ENCODE measurements at regions not wholly inside any gene's neighbourhood (a gene's known extent, or its start where the extent isn't known, plus 50 kb on each side); places are given as distances from the start of the nearest gene placed in this dataset.

GRCh38 chr3:104612218-104612617 lies 754.5 kb upstream of the ALCAM start:
- Histone ChIP-seq H3K4me1 (no peaks in the 10 kb centered on the region), H3K27me3 (no peaks in the 10 kb centered on the region), H3K9me3 (no peaks in the 10 kb centered on the region), H3K4me3 (no peak overlapping the region), H3K36me3 (no peaks in the 10 kb centered on the region), H3K27ac (no peak overlapping the region)
- TF ChIP-seq CTCF (IDR thresholded peaks at IDR 0.05), result no peak
- intact Hi-C loops (cut with DNase I), result no loop called here
- no peak for DNase-seq (ENCODE audit: low spot score in 2 of 2)

- Histone ChIP-seq H3K27ac (no peak overlapping the region), H3K27me3 (no peaks in the 10 kb centered on the region), H3K4me1 (no peaks in the 10 kb centered on the region), H3K9me3 (no peaks in the 10 kb centered on the region), H3K36me3 (no peaks in the 10 kb centered on the region), H3K4me3 (no peak overlapping the region)
- no peak for TF ChIP-seq CTCF (IDR thresholded peaks at IDR 0.05)
- no peak for DNase-seq (ENCODE audit: low spot score in 2 of 2)
- intact Hi-C loops (cut with DNase I), result no loop called here
Observed at GRCh38 chr3:104614564-104614963, 752.1 kb upstream of the ALCAM start.

- TF ChIP-seq CTCF (IDR thresholded peaks at IDR 0.05), result peak in 2 of 3 experiments; percentile 27 to 50
Observed at GRCh38 chr3:104628185-104628789, 738.4 kb upstream of the ALCAM start.

GRCh38 chr3:104629038-104629437 lies 737.7 kb upstream of the ALCAM start:
- no peak for DNase-seq (ENCODE audit: low spot score in 2 of 2)
- no peaks in the 10 kb centered on the region for H3K27me3 ChIP-seq
- no peak for TF ChIP-seq CTCF (IDR thresholded peaks at IDR 0.05)
- intact Hi-C loops (cut with DNase I), result no loop called here
- no peak overlapping the region for H3K4me3 ChIP-seq
- H3K4me1 ChIP-seq, result no peaks in the 10 kb centered on the region
- H3K9me3 ChIP-seq, result no peaks in the 10 kb centered on the region
- H3K27ac ChIP-seq, result no peak overlapping the region
- H3K36me3 ChIP-seq, result no peaks in the 10 kb centered on the region

More at GRCh38 chr3:104628185-104628789, 738.4 kb upstream of the ALCAM start:
- DNase-seq (ENCODE audit: low spot score in 2 of 2), result no peak
- Histone ChIP-seq H3K9me3 (no peaks in the 10 kb centered on the region), H3K27me3 (no peaks in the 10 kb centered on the region), H3K27ac (no peak overlapping the region), H3K36me3 (no peaks in the 10 kb centered on the region), H3K4me3 (no peak overlapping the region), H3K4me1 (no peaks in the 10 kb centered on the region)
- intact Hi-C loops (cut with DNase I), result no loop called here

GRCh38 chr3:104631254-104631653 lies 735.5 kb upstream of the ALCAM start:
- DNase-seq (ENCODE audit: low spot score in 2 of 2), result no peak
- no peak overlapping the region for H3K4me3 ChIP-seq
- intact Hi-C loops (cut with DNase I), result no loop called here
- H3K27ac ChIP-seq, result no peak overlapping the region
- H3K9me3 ChIP-seq, result no peaks in the 10 kb centered on the region
- H3K36me3 ChIP-seq, result no peaks in the 10 kb centered on the region
- H3K4me1 ChIP-seq, result no peaks in the 10 kb centered on the region
- H3K27me3 ChIP-seq, result no peaks in the 10 kb centered on the region
- TF ChIP-seq CTCF (IDR thresholded peaks at IDR 0.05), result no peak

GRCh38 chr3:104632521-104632920 lies 734.2 kb upstream of the ALCAM start:
- H3K36me3 ChIP-seq, result no peaks in the 10 kb centered on the region
- no peaks in the 10 kb centered on the region for H3K27me3 ChIP-seq
- no peak overlapping the region for H3K4me3 ChIP-seq
- no peaks in the 10 kb centered on the region for H3K4me1 ChIP-seq
- no peak for TF ChIP-seq CTCF (IDR thresholded peaks at IDR 0.05)
- no peaks in the 10 kb centered on the region for H3K9me3 ChIP-seq
- no peak for DNase-seq (ENCODE audit: low spot score in 2 of 2)
- H3K27ac ChIP-seq, result no peak overlapping the region
- intact Hi-C loops (cut with DNase I), result no loop called here

Measured in ascending aorta (tissue), 2 donors.